AG09319 (cell line): ENCODE measurements at regions not wholly inside any gene's neighbourhood (a gene's known extent, or its start where the extent isn't known, plus 50 kb on each side); places are given as distances from the start of the nearest gene placed in this dataset.

Experiments used
- DNase-seq: peaks from one replicate; pipeline ENCODE4 v3.0.0-alpha.2; 2010; ENCODE audit warnings: low read depth; ENCODE audit errors: extremely low read depth
- TF ChIP-seq, protein P1 (sequence below): IDR thresholded peaks from 2 replicates; pipeline ENCODE4 v1.5.1; 2011; ENCODE audit warnings: low read depth, mild to moderate bottlenecking, inconsistent platforms, low read length, moderate library complexity

DNA sequence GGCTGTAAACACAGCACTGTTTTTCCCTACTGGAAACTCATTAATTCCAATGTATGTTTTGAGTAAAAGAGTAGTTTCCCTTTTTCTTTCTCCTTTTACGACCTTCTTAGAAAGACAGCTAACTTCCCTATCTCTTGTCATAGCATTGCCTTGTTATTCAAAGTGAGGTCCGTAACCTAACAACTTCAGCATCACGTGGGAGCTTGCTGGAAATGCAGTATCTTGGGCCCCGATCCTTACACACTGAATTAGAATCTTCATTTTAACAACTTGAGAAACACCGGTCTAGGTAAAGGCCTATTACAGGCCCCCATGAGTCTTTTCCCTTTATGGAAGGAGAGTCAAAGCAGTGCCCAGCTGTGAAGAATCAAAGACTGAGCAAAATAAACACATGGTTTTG is 230.7 kb upstream of the PRKD1 start:
- TF ChIP-seq, protein P1, sequence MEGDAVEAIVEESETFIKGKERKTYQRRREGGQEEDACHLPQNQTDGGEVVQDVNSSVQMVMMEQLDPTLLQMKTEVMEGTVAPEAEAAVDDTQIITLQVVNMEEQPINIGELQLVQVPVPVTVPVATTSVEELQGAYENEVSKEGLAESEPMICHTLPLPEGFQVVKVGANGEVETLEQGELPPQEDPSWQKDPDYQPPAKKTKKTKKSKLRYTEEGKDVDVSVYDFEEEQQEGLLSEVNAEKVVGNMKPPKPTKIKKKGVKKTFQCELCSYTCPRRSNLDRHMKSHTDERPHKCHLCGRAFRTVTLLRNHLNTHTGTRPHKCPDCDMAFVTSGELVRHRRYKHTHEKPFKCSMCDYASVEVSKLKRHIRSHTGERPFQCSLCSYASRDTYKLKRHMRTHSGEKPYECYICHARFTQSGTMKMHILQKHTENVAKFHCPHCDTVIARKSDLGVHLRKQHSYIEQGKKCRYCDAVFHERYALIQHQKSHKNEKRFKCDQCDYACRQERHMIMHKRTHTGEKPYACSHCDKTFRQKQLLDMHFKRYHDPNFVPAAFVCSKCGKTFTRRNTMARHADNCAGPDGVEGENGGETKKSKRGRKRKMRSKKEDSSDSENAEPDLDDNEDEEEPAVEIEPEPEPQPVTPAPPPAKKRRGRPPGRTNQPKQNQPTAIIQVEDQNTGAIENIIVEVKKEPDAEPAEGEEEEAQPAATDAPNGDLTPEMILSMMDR = no peak
- no peak for DNase-seq

- TF ChIP-seq, protein P1 = no peak
Measured at GRCh38 chr14:30159374-30159773, 231.7 kb upstream of the PRKD1 start.

GRCh38 chr14:30160608-30161007 is 233.0 kb upstream of the PRKD1 start:
- DNase-seq = no peak
- TF ChIP-seq, protein P1 = no peak

More at GRCh38 chr14:30159374-30159773, 231.7 kb upstream of the PRKD1 start:
- DNase-seq = no peak

- DNase-seq = no peak
- TF ChIP-seq, protein P1 = no peak
Measured at GRCh38 chr14:30162066-30162465, 234.4 kb upstream of the PRKD1 start.

DNA sequence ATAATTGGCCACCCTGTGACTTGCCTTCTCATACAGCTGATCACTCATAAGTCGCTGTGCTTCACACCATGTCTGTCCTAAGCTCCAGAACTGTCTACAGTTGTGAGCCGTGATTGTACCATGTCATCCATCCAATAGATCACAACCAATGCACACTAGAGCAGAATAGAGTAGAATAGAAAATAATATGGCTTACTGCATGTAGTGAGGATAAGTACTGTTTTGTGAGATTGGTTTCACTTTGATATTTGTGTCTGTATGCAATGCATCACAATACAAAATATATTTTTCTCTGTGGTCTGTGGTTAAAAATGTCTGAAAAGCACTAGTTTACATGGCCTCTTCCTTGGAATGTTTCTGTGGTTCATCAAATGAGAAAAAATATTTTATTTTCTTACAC is 237.6 kb upstream of the PRKD1 start:
- DNase-seq = no peak
- TF ChIP-seq, protein P1 = no peak

- TF ChIP-seq, protein P1 = no peak
- no peak for DNase-seq
Measured at GRCh38 chr14:30177781-30178180, 250.1 kb upstream of the PRKD1 start.

DNA sequence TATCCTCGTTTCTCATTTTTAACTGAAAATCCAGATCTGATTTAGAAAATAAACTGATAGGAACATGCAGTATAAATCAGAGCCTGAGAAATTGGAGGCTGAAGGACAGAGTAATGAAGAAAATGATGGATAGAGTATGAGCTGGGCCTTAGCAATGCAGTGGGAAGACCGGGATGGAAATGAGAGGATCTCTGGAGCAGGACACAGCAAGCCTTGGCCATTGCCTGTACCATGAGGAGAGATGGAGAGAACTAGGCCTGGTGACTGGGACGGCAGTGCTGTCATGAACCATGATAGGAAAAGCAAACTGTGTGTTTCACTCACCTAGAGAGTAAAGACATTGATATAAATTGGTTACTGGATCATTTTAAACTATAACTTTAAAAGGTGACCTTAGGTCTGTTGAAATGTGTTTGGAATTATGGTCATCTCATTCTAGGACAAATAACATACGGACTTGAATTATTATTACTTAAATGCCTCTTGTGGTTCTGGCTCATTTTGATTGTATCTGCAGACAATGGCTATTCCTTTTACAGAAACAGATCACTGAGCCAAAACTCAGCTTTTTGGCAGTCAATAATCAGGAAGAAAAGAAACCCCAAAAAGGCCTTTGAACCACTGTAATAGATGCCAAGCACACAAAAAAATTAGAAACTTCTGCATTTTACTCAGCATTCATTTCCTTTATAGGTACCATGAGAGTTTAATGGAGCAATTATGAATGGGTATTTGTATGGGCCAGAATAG is 251.9 kb upstream of the PRKD1 start:
- DNase-seq = no peak
- TF ChIP-seq, protein P1 = no peak
